Spleen (tissue), 11 donors: ENCODE measurements at regions not wholly inside any gene's neighbourhood (a gene's known extent, or its start where the extent isn't known, plus 50 kb on each side); places are given as distances from the start of the nearest gene placed in this dataset.

ENCODE experiments used
- DNase-seq: peaks from one replicate; pipeline ENCODE4 v3.0.0-alpha.2; 2020
- H3K27ac ChIP-seq, 8 donors: fragments of 200-600 bp; sonication (generic) in 7 of 8; 1 replicate in 4 of 8; 2 replicates in 4 of 8; pipeline versions ENCODE4 v1.5.0 to v1.8.0; 2016 to 2021; ENCODE audit warnings: inconsistent platforms in 4 of 8, mild to moderate bottlenecking in 4 of 8, moderate library complexity in 1 of 8
- H3K27me3 ChIP-seq, 7 donors: fragments of 200-600 bp; sonication (generic) in 6 of 7; replicated peaks in 1 of 7; 1 replicate in 4 of 7; 2 replicates in 3 of 7; pipeline versions ENCODE4 v1.5.0 to v1.8.0; 2016 to 2021; ENCODE audit warnings: inconsistent platforms in 3 of 7, mild to moderate bottlenecking in 1 of 7
- H3K36me3 ChIP-seq, 6 donors: fragments of 200-600 bp; sonication (generic) in 5 of 6; 1 replicate in 4 of 6; 2 replicates in 2 of 6; pipeline versions ENCODE4 v1.5.0 to v1.8.0; 2016 to 2021; ENCODE audit warnings: inconsistent platforms in 2 of 6
- H3K4me1 ChIP-seq, 6 donors: fragments of 200-600 bp; sonication (generic) in 5 of 6; 1 replicate in 3 of 6; 2 replicates in 3 of 6; pipeline versions ENCODE4 v1.5.0 to v1.8.0; 2016 to 2021; ENCODE audit warnings: inconsistent platforms in 3 of 6
- H3K4me3 ChIP-seq, 8 donors: fragments of 200-600 bp; sonication (generic) in 7 of 8; 1 replicate in 4 of 8; 2 replicates in 4 of 8; pipeline versions ENCODE4 v1.5.0 to v1.8.0; 2016 to 2021; ENCODE audit warnings: inconsistent platforms in 4 of 8, mild to moderate bottlenecking in 4 of 8, moderate library complexity in 2 of 8
- H3K9me3 ChIP-seq, 8 donors: fragments of 200-600 bp; sonication (generic) in 7 of 8; 1 replicate in 4 of 8; 2 replicates in 4 of 8; pipeline versions ENCODE4 v1.5.0 to v1.8.0; 2016 to 2021; ENCODE audit warnings: inconsistent platforms in 4 of 8
- POLR2A ChIP-seq, 3 donors: fragments of 450-650 bp; IDR thresholded peaks; one replicate each; pipeline ENCODE4 v1.5.1; 2017; ENCODE audit warnings: antibody characterized with exemption in 3 of 3, mild to moderate bottlenecking in 1 of 3
- POLR2AphosphoS5 ChIP-seq, 3 donors: sonication (generic); formaldehyde crosslinking; IDR thresholded peaks; one replicate each; pipeline ENCODE4 v1.5.1; 2017; ENCODE audit warnings: antibody characterized with exemption in 3 of 3
- WGBS, 5 donors: extraction: QIAGEN DNeasy Blood & Tissue Kit in 3 of 5; methylation state at CpG; one replicate each; pipeline versions ENCODE4 v1.1.5 to v1.1.7; 2013 to 2018; 5-methylcytosine and 5-hydroxymethylcytosine counted together
- intact Hi-C: fragments of 100-400 bp; cut with DNase I; formaldehyde crosslinking; loops from one replicate; pipeline ENCODE4 v1.15.0; 2023; ENCODE audit warnings: low total_unique reads
- TF ChIP-seq, protein P1 (sequence below), 11 experiments: fragments of 200-600 bp in 7 of 11; fragments of 450-650 bp in 4 of 11; sonication (generic) in 4 of 11; IDR thresholded peaks in 8 of 11; conservative IDR thresholded peaks in 3 of 11; 1 replicate in 7 of 11; 2 replicates in 4 of 11; pipeline versions ENCODE4 v1.4.0 to v1.8.0; 2016 to 2021; ENCODE audit warnings: antibody characterized with exemption in 11 of 11, inconsistent platforms in 4 of 11, mild to moderate bottlenecking in 1 of 11
- donor health status: healthy with polysubstance abuse.
- donor health status: DM: no; HTN: no; CAD: no; lungs with moderate emphysema.
- donor health status: DM: no; HTN: no; CAD: no.
- donor health status: Bipolar disorder and iron deficiency.
- donor health status: healthy.
- donor health status: DM: no; HTN: no; CAD: no.
- donor health status: DM: yes; HTN: yes; CAD: no.

DNA sequence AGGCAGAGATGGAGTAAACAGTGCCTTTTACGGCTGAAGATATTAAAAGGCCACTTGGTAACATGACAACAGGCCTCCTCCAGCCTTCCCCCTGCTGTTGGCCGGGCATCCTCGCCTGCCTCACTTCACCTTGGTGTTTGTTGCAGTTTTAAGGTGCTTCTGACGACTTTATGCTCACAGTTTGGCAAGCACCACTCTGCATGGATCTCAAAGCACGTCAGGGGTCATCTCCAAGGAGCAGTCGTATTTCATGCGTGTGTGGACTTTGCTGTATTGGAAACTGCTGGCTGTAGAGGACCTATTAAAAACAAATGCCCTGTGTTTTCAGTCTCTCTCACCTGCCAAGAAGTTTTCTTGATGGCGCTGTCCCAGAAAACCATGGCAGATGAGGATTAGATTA lies 483.1 kb downstream of the RPS24 start:
- WGBS, 5 donors: 81 to 94% (median 85%) methylated on average over 8 of the region's 8 CpGs
- Histone ChIP-seq H3K36me3 (no peaks in the 10 kb centered on the region), H3K27me3 (no peaks in the 10 kb centered on the region), H3K27ac (no peak overlapping the region), H3K4me3 (no peak overlapping the region), H3K4me1 (no peaks in the 10 kb centered on the region), H3K9me3 (no peaks in the 10 kb centered on the region)
- intact Hi-C loops: no loop called here
- TF ChIP-seq, protein P1, sequence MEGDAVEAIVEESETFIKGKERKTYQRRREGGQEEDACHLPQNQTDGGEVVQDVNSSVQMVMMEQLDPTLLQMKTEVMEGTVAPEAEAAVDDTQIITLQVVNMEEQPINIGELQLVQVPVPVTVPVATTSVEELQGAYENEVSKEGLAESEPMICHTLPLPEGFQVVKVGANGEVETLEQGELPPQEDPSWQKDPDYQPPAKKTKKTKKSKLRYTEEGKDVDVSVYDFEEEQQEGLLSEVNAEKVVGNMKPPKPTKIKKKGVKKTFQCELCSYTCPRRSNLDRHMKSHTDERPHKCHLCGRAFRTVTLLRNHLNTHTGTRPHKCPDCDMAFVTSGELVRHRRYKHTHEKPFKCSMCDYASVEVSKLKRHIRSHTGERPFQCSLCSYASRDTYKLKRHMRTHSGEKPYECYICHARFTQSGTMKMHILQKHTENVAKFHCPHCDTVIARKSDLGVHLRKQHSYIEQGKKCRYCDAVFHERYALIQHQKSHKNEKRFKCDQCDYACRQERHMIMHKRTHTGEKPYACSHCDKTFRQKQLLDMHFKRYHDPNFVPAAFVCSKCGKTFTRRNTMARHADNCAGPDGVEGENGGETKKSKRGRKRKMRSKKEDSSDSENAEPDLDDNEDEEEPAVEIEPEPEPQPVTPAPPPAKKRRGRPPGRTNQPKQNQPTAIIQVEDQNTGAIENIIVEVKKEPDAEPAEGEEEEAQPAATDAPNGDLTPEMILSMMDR (IDR thresholded peaks at IDR 0.05 in 8 of 11, conservative IDR thresholded peaks at IDR 0.05 in 3 of 11): no peak
- TF ChIP-seq POLR2AphosphoS5 (IDR thresholded peaks at IDR 0.05) (no peak), POLR2A (IDR thresholded peaks at IDR 0.05) (no peak)
- no peak for DNase-seq

DNA sequence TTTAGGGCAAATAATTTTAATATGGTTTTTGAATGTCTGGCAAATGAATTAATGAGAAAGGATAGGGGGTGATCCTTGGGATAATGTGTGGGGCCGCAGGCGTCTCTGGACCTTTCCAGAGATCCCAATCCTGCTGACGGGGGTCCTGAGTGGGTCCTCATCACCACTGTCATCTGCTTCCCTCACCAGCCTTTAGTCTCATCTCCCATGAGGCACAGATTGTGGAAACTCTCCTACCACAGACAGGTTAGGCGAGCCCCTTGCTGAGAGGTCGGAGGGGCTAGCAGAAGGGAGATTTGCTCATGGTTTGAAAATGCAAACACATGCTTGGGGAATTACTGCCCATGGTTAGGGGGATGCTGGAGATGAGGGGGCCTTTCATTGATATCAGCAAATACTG lies 484.6 kb downstream of the RPS24 start:
- intact Hi-C loops: no loop called here
- WGBS, 5 donors: 84 to 96% (median 89%) methylated on average over 5 of the region's 5 CpGs
- no peak for DNase-seq
- TF ChIP-seq POLR2AphosphoS5 (IDR thresholded peaks at IDR 0.05) (no peak), POLR2A (IDR thresholded peaks at IDR 0.05) (no peak)
- TF ChIP-seq, protein P1 (IDR thresholded peaks at IDR 0.05 in 8 of 11, conservative IDR thresholded peaks at IDR 0.05 in 3 of 11): no peak
- no peak overlapping the region for H3K27ac ChIP-seq
- H3K9me3 ChIP-seq: no peaks in the 10 kb centered on the region
- no peaks in the 10 kb centered on the region for H3K27me3 ChIP-seq
- H3K36me3 ChIP-seq: no peaks in the 10 kb centered on the region
- H3K4me1 ChIP-seq: no peaks in the 10 kb centered on the region
- H3K4me3 ChIP-seq: no peak overlapping the region

GRCh38 chr10:78520737-78521430 lies 487.2 kb downstream of the RPS24 start:
- no peak for DNase-seq
- WGBS, 5 donors: 61 to 77% (median 69%) methylated on average over 4 of the region's 4 CpGs
- TF ChIP-seq, protein P1 (IDR thresholded peaks at IDR 0.05 in 8 of 11, conservative IDR thresholded peaks at IDR 0.05 in 3 of 11): no peak
- TF ChIP-seq POLR2A (IDR thresholded peaks at IDR 0.05): no peak
- no peak for TF ChIP-seq POLR2AphosphoS5 (IDR thresholded peaks at IDR 0.05)

GRCh38 chr10:78523453-78523852 lies 489.8 kb downstream of the RPS24 start:
- no peaks in the 10 kb centered on the region for H3K9me3 ChIP-seq
- intact Hi-C loops: no loop called here
- no peaks in the 10 kb centered on the region for H3K27me3 ChIP-seq
- DNase-seq: no peak
- no peak overlapping the region for H3K4me3 ChIP-seq
- TF ChIP-seq POLR2A (IDR thresholded peaks at IDR 0.05) (no peak), POLR2AphosphoS5 (IDR thresholded peaks at IDR 0.05) (no peak)
- TF ChIP-seq, protein P1 (IDR thresholded peaks at IDR 0.05 in 8 of 11, conservative IDR thresholded peaks at IDR 0.05 in 3 of 11): no peak
- WGBS, 5 donors: 83 to 100% (median 91%) methylated on average over 1 of the region's 1 CpG
- H3K36me3 ChIP-seq: no peaks in the 10 kb centered on the region
- no peak overlapping the region for H3K27ac ChIP-seq
- no peaks in the 10 kb centered on the region for H3K4me1 ChIP-seq

More at GRCh38 chr10:78520737-78521430, 487.2 kb downstream of the RPS24 start:
- Histone ChIP-seq H3K9me3 (no peaks in the 10 kb centered on the region), H3K4me1 (no peaks in the 10 kb centered on the region), H3K27me3 (no peaks in the 10 kb centered on the region), H3K27ac (no peak overlapping the region), H3K4me3 (no peak overlapping the region), H3K36me3 (no peaks in the 10 kb centered on the region)
- intact Hi-C loops: no loop called here
